Left lung (tissue), 4 donors: ENCODE measurements at regions not wholly inside any gene's neighbourhood (a gene's known extent, or its start where the extent isn't known, plus 50 kb on each side); places are given as distances from the start of the nearest gene placed in this dataset.

Experiments used
- ATAC-seq: fragments of 200-7000 bp; cut with Tn5 transposase; one replicate; pipeline ENCODE4 v1.9.1; 2020; ENCODE audit warnings: moderate library complexity
- DNase-seq, 4 donors: peaks; one replicate each; pipeline ENCODE4 v3.0.0-alpha.2; 2013 to 2020
- H3K27ac ChIP-seq, 2 donors: fragments of 200-600 bp; sonication (generic) in 1 of 2; one replicate each; pipeline versions ENCODE4 v1.5.0 to v1.8.0; 2020 to 2021
- H3K27me3 ChIP-seq, 2 donors: fragments of 200-600 bp; sonication (generic) in 1 of 2; one replicate each; pipeline versions ENCODE4 v1.5.0 to v1.8.0; 2020 to 2021
- H3K36me3 ChIP-seq, 2 donors: fragments of 200-600 bp; sonication (generic) in 1 of 2; one replicate each; pipeline versions ENCODE4 v1.5.0 to v1.8.0; 2020 to 2021
- H3K4me1 ChIP-seq, 2 donors: fragments of 200-600 bp; one replicate each; pipeline ENCODE4 v1.8.0; 2021
- H3K4me3 ChIP-seq, 2 donors: fragments of 200-600 bp; sonication (generic) in 1 of 2; one replicate each; pipeline versions ENCODE4 v1.5.0 to v1.8.0; 2020 to 2021; ENCODE audit warnings: mild to moderate bottlenecking in 1 of 2
- H3K9me3 ChIP-seq, 2 donors: fragments of 200-600 bp; sonication (generic) in 1 of 2; one replicate each; pipeline versions ENCODE4 v1.5.0 to v1.8.0; 2020 to 2021
- CTCF ChIP-seq, 2 donors: fragments of 200-600 bp; sonication (generic) in 1 of 2; IDR thresholded peaks; one replicate each; pipeline versions ENCODE4 v1.5.0 to v1.8.0; 2021; ENCODE audit warnings: antibody characterized with exemption in 2 of 2
- intact Hi-C, 2 donors: fragments of 100-400 bp; cut with DNase I; formaldehyde crosslinking; loops; one replicate each; pipeline versions ENCODE4 v1.11.2 to v1.14.2; 2022
- donor health status: DM: no; HTN: yes; CAD: no.
- donor health status: DM: no; HTN: no; CAD: no.

DNA sequence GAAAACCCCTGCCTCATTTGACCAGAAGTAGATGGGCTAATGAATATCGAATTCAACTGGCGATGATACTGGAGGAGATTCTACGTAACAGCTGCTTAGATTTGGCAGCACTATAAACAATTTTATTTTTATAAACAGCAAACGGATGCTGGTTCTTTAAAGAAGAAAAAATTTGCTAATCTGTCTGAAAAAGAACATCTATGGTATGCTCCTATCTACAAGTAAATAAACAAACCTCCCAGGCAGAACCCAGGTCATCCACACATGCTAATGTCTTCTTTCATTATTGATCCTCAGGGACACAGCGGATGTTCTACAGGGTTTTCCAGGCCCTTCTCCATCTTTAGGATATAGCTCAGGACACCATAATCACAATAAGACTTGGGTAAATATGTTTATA is 291.3 kb downstream of the ALDH8A1 start:
- ATAC-seq (no peak), DNase-seq (no peak)
- Histone ChIP-seq H3K27ac (no peak overlapping the region), H3K36me3 (no peaks in the 10 kb centered on the region), H3K4me3 (no peak overlapping the region), H3K27me3 (no peaks in the 10 kb centered on the region), H3K9me3 (no peaks in the 10 kb centered on the region), H3K4me1 (peaks cover 0 to 3% of the 10 kb centered on the region in 2 donors)
- TF ChIP-seq CTCF (IDR thresholded peaks at IDR 0.05): no peak
- intact Hi-C loops: no loop called here

DNA sequence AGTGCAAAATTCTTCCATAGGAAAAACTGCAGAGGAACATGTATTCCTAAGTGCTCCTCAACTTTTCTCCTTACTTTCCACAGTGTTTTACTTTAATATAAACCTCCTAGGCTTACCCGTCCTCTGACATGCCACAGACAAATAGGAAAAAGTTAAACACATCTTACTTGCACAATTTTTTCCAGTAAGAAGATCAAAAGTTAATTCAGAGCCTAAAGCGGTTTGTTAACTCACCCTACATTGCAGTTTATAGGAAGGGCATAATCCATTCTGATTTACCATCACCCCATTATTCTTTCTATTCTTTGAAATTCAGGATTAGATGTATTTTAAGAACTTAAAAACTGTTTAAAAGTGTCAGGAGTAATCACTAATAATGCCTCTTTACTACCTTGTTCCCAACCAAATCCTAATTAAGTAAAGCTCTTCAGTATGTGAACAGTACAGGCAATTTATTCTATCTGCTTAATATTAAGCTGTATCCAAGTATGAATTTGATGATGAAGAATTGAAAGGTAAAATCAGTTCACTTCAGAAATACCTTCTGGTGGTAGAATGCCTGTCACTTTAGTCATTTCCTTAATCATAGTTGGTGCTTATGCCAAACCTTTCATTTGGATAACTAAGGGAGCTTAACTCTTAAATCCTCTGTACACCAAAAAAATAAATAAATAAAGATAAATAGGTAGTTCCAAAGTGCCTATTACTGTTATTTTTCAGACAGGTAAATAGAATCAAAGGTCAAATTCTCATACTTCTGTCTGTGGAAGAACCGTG is 292.0 kb downstream of the ALDH8A1 start:
- ATAC-seq (no peak), DNase-seq (no peak)
- Histone ChIP-seq H3K27me3 (no peaks in the 10 kb centered on the region), H3K4me1 (peaks cover 0 to 3% of the 10 kb centered on the region in 2 donors), H3K36me3 (no peaks in the 10 kb centered on the region), H3K4me3 (no peak overlapping the region), H3K27ac (no peak overlapping the region), H3K9me3 (no peaks in the 10 kb centered on the region)
- intact Hi-C loops: no loop called here
- no peak for TF ChIP-seq CTCF (IDR thresholded peaks at IDR 0.05)

DNA sequence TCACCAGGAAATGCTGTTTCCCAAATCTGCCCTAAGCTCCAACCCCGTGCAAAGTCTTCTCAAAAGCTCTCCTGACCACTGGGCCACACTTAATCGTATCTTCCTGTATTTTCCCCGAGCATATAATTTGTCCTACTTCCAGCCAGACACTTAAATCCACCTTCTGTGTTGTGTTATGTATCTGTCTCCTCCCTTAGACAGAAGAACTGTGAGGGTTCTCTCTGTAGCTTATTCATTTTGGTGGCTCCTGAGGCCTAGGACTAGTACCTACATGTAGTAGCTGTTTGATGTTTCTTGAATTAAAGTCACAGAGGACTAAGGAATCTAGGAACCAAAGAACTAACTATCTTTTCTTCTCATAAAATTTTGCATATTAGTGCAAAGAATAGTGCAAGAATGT is 292.6 kb downstream of the ALDH8A1 start:
- no peaks in the 10 kb centered on the region for H3K27me3 ChIP-seq
- peaks cover 0 to 3% of the 10 kb centered on the region in 2 donors for H3K4me1 ChIP-seq
- no peaks in the 10 kb centered on the region for H3K9me3 ChIP-seq
- ATAC-seq (no peak), DNase-seq (no peak)
- no peak overlapping the region for H3K27ac ChIP-seq
- intact Hi-C loops: no loop called here
- no peak for TF ChIP-seq CTCF (IDR thresholded peaks at IDR 0.05)
- no peaks in the 10 kb centered on the region for H3K36me3 ChIP-seq
- no peak overlapping the region for H3K4me3 ChIP-seq

DNA sequence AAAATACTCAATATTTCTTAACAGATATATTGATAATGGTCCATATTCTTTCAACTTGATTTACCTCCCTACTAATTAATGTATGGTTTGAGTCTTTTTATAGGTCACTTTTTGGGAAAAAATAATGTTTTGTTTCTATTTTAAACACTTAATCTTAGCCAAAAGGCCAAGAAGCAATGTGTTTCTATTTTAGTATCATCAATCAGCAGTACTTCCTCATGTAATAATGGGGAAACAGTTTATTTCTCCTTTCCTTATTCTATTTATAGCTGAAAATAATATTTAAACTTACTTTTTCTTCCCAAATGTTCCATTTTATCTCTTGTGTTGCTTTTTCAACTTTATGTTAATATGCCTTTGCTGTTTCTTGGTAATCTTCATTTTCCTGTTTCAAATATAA is 295.1 kb downstream of the ALDH8A1 start:
- Histone ChIP-seq H3K27me3 (no peaks in the 10 kb centered on the region), H3K9me3 (no peaks in the 10 kb centered on the region), H3K36me3 (no peaks in the 10 kb centered on the region), H3K27ac (no peak overlapping the region), H3K4me1 (no peaks in the 10 kb centered on the region), H3K4me3 (no peak overlapping the region)
- ATAC-seq (no peak), DNase-seq (no peak)
- intact Hi-C loops: no loop called here
- TF ChIP-seq CTCF (IDR thresholded peaks at IDR 0.05): no peak

DNA sequence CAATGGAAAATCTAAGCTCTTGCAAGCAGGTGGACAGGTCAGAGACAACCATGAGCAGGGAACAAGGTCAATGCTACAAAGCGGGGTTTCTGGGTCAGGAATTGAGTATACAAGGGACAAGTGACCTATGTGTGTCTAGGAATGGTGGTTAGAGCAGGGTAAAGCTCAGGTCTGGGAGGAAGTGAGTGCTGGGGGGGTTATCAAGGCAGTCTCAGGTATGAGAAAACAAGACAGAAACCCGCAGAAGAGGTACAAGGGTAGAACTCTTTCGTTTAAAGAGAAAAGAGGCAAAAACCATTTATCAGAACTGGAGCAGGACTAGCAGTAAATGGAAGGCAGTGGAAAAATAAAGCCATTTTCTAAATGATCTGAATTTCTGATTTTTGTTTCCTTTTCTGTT is 298.4 kb downstream of the ALDH8A1 start:
- no peak overlapping the region for H3K27ac ChIP-seq
- ATAC-seq: no peak
- H3K36me3 ChIP-seq: no peaks in the 10 kb centered on the region
- DNase-seq: no peak
- intact Hi-C loops: no loop called here
- no peak overlapping the region for H3K4me3 ChIP-seq
- TF ChIP-seq CTCF (IDR thresholded peaks at IDR 0.05): no peak
- no peaks in the 10 kb centered on the region for H3K4me1 ChIP-seq
- H3K27me3 ChIP-seq: no peaks in the 10 kb centered on the region
- H3K9me3 ChIP-seq: no peaks in the 10 kb centered on the region
